AG08395 (cell line): ENCODE measurements at regions not wholly inside any gene's neighbourhood (a gene's known extent, or its start where the extent isn't known, plus 50 kb on each side); places are given as distances from the start of the nearest gene placed in this dataset.

ENCODE experiments used
- DNase-seq: peaks from one replicate; pipeline ENCODE4 v3.0.0; 2012; ENCODE audit warnings: mixed read lengths, low spot score

- DNase-seq = no peak
Observed at GRCh38 chr14:71636076-71636475, 296.2 kb upstream of the RGS6 start.

- DNase-seq = no peak
Observed at GRCh38 chr14:71636820-71637471, 295.3 kb upstream of the RGS6 start.

- DNase-seq = no peak
Observed at GRCh38 chr14:71638523-71639196, 293.6 kb upstream of the RGS6 start.

DNA sequence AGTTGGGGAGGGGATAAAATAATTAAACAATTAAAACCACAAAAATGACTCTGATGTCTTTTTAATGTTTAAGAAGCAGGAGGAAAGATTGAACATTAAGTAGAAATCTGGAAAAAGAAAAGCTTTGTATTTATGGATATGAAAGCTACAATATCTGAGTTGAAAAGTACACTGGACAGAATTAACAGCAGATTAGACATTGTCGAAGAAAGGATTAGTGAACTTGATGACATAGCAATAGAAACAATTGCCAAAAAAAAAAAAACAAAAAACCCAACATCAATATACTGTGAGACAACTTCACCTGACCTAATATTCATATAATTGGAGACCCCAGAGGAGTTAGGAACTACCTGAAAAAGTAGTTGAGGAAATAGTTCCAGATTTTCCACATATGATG lies 289.5 kb upstream of the RGS6 start:
- DNase-seq = no peak

- peak; percentile 15 for DNase-seq
Observed at GRCh38 chr14:71645656-71646055, 286.6 kb upstream of the RGS6 start.

GRCh38 chr14:71646518-71646917 lies 285.7 kb upstream of the RGS6 start:
- no peak for DNase-seq

- no peak for DNase-seq
Observed at GRCh38 chr14:71647086-71647784, 285.0 kb upstream of the RGS6 start.

DNA sequence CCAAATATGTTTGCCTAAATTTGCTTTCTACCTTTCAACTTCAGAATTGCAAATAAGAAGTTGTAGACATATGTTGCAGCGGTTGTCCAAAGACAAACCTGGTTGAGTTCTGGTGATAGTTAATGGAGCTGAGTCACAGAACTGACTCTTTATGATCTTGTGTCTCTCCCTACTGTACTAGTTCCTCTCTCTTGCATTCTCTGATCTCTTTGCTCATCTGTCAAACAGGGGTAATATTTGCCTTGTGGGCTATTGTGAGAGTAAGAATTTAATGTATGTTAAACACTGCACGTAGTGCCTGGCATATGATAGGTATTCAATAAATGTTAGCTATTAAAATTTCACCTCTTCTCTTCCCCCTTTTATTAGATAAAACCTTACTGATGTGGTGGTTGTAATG lies 283.5 kb upstream of the RGS6 start:
- DNase-seq = no peak

- DNase-seq = no peak
Observed at GRCh38 chr14:71650187-71650755, 282.0 kb upstream of the RGS6 start.

GRCh38 chr14:71651228-71651627 lies 281.0 kb upstream of the RGS6 start:
- peak; percentile 77 for DNase-seq

- no peak for DNase-seq
Observed at GRCh38 chr14:71652368-71652767, 279.9 kb upstream of the RGS6 start.

DNA sequence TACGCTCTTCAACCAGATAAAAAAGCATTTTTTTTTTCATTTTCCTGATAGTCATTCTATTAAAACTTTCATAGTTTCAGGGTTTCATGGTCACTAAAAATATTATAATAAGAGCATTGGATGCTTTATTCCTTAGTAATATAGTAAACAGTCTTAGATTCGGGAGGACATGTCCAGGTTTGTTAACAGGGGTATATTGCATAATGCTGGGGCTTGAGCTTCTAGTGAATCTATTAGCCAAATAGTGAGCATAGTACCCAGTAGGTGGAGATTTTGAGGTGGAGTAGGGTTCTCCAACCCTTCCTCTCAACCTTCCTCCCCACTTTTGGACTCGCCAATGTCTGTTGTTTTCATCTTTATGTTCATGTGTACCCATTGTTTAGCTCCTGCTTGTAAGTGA lies 277.4 kb upstream of the RGS6 start:
- DNase-seq = no peak

DNA sequence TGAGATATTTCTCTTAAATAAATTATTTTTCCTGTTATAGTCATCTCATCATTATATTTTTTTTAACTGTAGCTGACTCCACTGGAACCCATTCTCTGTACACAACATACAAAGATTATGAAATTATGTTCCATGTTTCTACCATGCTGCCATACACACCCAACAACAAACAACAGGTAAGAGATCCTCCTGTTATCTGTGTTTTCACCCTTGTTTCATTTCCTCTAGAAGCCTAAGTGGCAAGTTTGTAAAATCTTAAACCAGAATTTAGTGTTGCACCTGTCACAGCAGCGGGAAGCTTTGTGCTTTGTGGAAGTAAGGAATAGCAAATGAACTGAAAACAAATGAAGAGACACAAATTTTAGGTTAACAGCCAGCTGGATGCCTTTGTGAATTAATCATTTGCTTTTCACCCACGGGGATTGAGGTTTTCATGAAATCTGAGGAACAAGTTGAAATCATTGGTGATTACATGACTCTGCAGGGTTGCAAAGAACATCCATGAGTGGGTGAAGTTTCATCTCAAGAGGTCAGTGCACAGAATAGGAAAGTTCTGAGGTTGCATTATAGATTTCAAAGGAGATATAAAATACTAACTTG lies 273.9 kb upstream of the RGS6 start:
- DNase-seq = no peak

- no peak for DNase-seq
Observed at GRCh38 chr14:71659159-71659558, 273.1 kb upstream of the RGS6 start.

DNA sequence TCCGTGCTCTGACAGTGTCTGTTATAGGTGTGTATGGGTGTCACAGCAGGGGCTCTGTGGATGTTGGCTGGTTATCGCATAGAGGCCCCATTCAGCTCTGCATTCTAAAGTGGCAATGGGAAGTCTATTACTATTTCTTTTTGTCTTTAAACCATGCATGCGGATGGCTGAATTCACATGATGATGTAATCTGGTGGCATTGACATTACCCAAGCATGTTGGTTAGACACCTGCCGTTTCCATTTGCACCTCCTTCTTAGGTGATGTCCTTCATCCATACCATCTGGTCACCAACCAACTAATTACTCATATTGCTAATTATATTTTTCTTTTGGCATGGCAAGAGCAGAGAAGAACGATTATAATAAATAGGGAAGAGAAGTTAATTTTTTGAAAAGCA lies 270.8 kb upstream of the RGS6 start:
- DNase-seq = no peak

GRCh38 chr14:71662291-71662790 lies 269.9 kb upstream of the RGS6 start:
- DNase-seq = no peak

DNA sequence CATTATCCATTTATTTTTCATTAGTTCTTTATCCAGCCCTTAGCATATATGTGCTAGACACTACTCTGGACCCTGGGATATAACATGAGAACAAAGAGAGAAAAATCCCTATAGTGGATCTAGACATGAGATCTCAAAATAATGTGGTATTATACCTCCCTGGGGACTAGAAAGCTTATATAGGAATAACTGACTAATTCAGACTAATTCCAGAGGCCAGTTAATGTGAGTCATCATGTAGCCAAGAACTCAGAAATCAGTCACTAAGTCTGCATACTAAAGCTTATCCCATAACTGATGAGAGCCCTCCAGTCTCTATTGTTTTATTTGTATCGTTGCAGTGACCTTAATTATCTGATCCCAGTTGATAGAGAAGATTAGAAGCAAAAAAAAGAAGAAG lies 267.1 kb upstream of the RGS6 start:
- DNase-seq = peak; percentile 60

DNA sequence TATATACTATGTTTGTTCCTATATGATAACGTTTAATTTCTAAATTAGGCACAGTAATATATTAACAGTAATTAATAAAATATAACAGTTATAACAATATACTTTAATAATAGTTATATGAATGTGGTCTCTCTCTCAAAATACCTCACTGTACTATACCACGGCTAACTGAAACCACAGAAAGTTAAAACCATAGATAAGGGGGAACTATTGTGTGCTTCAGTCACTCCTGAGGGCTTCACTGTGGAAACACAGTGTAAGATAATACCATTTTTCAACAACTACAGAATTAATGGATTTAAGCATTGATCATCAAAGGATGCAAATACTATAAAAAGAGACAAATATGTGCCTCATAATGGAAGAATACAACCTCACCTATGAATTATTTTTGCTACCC lies 266.4 kb upstream of the RGS6 start:
- DNase-seq = no peak

DNA sequence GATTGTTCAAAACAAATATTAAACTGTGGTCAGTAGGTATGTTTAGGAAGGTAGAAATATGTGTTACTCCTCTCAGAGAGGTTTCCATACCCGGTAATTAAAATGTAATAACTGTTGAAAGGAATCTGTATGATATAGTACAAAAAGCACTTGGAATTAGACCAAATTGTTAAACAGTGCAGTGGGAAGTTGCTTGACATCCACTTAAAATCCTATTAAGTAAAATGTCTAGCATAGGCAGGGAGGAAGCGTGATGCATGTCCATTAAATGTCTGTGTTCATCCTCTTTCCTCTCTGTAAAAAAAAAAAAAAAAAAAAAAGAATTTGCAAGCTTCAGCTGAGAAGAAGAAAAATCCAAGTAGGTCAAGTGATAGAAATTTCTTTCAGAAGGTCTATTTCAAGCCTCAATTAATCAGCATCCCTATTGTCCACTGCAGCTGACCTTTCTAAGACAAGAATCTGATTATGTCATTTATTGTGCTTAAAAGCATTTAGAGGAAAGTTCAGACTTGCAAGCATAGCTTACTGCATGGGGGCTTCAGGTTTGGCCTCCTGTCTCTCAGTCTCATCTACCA lies 265.6 kb upstream of the RGS6 start:
- DNase-seq = no peak

DNA sequence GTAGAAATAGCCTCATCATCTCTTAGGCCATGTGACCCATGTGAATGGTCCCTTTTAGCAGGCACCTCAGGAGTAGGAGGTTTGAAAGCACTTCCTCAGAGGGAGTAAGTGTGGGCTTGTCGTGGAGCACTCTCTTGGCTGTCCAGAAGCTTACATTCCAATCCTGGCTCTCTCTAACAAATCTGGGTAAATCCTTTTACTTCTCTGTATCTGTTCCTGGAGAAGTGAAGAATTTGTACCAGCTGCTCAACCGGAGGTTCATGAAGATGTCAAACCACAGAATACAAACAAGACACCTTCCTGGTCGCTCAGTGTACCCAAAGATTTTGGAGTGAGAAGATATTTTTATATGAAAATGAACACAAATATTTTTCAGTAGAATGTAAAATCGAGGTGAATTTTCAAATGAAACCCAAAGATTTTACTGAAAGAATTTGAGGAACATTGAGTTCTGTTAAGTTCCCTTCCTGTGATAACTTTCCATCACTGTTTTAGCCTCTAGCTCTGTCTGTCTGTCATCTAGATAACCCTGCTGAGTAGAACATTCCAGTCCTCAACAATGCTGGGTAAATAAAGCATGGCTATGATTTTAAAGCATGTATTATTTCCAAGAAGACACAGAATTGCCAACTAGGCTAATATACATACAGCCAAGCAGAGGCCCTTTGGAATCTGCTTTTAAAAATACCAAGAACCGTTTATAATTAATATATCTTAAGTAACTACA lies 263.9 kb upstream of the RGS6 start:
- DNase-seq = no peak

DNA sequence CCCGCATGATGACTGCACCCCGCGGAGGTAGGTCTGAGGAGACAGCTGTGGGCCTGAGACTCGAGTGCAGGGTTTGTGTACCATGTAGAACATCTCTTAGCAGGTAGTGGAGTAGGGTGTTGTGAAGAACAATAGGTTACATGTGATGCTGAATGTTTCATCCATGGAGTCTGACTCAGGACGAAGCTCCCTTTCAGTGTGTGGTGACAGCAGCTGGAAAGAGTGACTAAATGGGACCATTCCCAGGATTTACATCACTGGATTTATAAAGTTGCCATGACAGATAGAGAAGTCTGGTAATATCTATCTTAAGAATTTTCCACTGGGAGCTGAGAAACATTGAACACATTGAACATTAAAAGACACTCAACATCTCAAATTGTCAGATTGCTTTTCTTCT lies 259.6 kb upstream of the RGS6 start:
- DNase-seq = no peak
